Body of pancreas (tissue), 4 donors: ENCODE measurements at regions not wholly inside any gene's neighbourhood (a gene's known extent, or its start where the extent isn't known, plus 50 kb on each side); places are given as distances from the start of the nearest gene placed in this dataset.

Experiments
- CTCF ChIP-seq, 7 experiments: fragments of 450-650 bp in 4 of 7; fragments of 200-600 bp in 3 of 7; sonication (generic) in 3 of 7; IDR thresholded peaks; one replicate each; pipeline ENCODE4 v1.5.1; 2016 to 2019; ENCODE audit warnings: antibody characterized with exemption in 7 of 7
- POLR2A ChIP-seq, 3 donors: fragments of 450-650 bp; IDR thresholded peaks; one replicate each; pipeline ENCODE4 v1.6.1; 2016; ENCODE audit warnings: antibody characterized with exemption in 3 of 3, mild to moderate bottlenecking in 2 of 3

- TF ChIP-seq POLR2A (IDR thresholded peaks at IDR 0.05) (no peak), CTCF (IDR thresholded peaks at IDR 0.05) (no peak)
These were observed 164.8 kb upstream of the GGTLC1 start for GRCh38 chr20:24153101-24154040.
